ENCODE measurements at regions not wholly inside any gene's neighbourhood (a gene's known extent, or its start where the extent isn't known, plus 50 kb on each side); places are given as distances from the start of the nearest gene placed in this dataset.
"Not testable (repeated sequence)": the region's sequence is repeated elsewhere in the genome, so short reads cannot be mapped to it uniquely, and the experiment has no call there.

- WGBS, 2 experiments (ENCODE audit: insufficient coverage in 2 of 2) = 88 to 100% methylated on average over 1 of the region's 2 CpGs
These were observed 718.7 kb upstream of the ADGRB3 start for GRCh38 chr6:67916399-67916798.

GRCh38 chr6:67914419-67914818 is 720.7 kb upstream of the ADGRB3 start:
- Histone ChIP-seq H3K36me3 (ENCODE audit: control insufficient read depth, insufficient read depth, low read length) (no peaks in the 10 kb centered on the region), H3K9me3 (ENCODE audit: control insufficient read depth, low read length) (no peaks in the 10 kb centered on the region), H3K4me3 (ENCODE audit: extremely low read depth, insufficient read depth, low read length, poor library complexity, severe bottlenecking) (no peak overlapping the region), H3K4me1 (ENCODE audit: control insufficient read depth, insufficient read depth, low read length, poor library complexity, severe bottlenecking) (no peaks in the 10 kb centered on the region), H3K27ac (ENCODE audit: low read depth, low read length, severe bottlenecking) (no peak overlapping the region)
- no CpG with 5 or more reads among the region's 1 CpG for WGBS, 2 experiments (ENCODE audit: insufficient coverage in 2 of 2)

More at GRCh38 chr6:67916399-67916798, 718.7 kb upstream of the ADGRB3 start:
- no peaks in the 10 kb centered on the region for H3K36me3 ChIP-seq (ENCODE audit: control insufficient read depth, insufficient read depth, low read length)
- H3K4me1 ChIP-seq (ENCODE audit: control insufficient read depth, insufficient read depth, low read length, poor library complexity, severe bottlenecking) = no peaks in the 10 kb centered on the region
- no peak overlapping the region for H3K4me3 ChIP-seq (ENCODE audit: extremely low read depth, insufficient read depth, low read length, poor library complexity, severe bottlenecking)
- H3K27ac ChIP-seq (ENCODE audit: low read depth, low read length, severe bottlenecking) = no peak overlapping the region
- H3K9me3 ChIP-seq (ENCODE audit: control insufficient read depth, low read length) = no peaks in the 10 kb centered on the region

GRCh38 chr6:67909354-67909753 is 725.7 kb upstream of the ADGRB3 start:
- H3K4me3 ChIP-seq (ENCODE audit: extremely low read depth, insufficient read depth, low read length, poor library complexity, severe bottlenecking) = no peak overlapping the region
- 83% methylated on average over 1 of the region's 2 CpGs; no CpG with 5 or more reads in 1 of the 2 experiments for WGBS, 2 experiments (ENCODE audit: insufficient coverage in 2 of 2)
- H3K9me3 ChIP-seq (ENCODE audit: control insufficient read depth, low read length) = no peaks in the 10 kb centered on the region
- no peaks in the 10 kb centered on the region for H3K36me3 ChIP-seq (ENCODE audit: control insufficient read depth, insufficient read depth, low read length)
- H3K4me1 ChIP-seq (ENCODE audit: control insufficient read depth, insufficient read depth, low read length, poor library complexity, severe bottlenecking) = no peaks in the 10 kb centered on the region
- no peak overlapping the region for H3K27ac ChIP-seq (ENCODE audit: low read depth, low read length, severe bottlenecking)

- H3K4me3 ChIP-seq (ENCODE audit: extremely low read depth, insufficient read depth, low read length, poor library complexity, severe bottlenecking) = no peak overlapping the region
- H3K36me3 ChIP-seq (ENCODE audit: control insufficient read depth, insufficient read depth, low read length) = no peaks in the 10 kb centered on the region
- 71% methylated on average over 1 of the region's 2 CpGs; no CpG with 5 or more reads in 1 of the 2 experiments for WGBS, 2 experiments (ENCODE audit: insufficient coverage in 2 of 2)
- H3K9me3 ChIP-seq (ENCODE audit: control insufficient read depth, low read length) = no peaks in the 10 kb centered on the region
- H3K27ac ChIP-seq (ENCODE audit: low read depth, low read length, severe bottlenecking) = no peak overlapping the region
- no peaks in the 10 kb centered on the region for H3K4me1 ChIP-seq (ENCODE audit: control insufficient read depth, insufficient read depth, low read length, poor library complexity, severe bottlenecking)
These were observed 726.7 kb upstream of the ADGRB3 start for GRCh38 chr6:67908379-67908778.

GRCh38 chr6:67904735-67905134 is 730.3 kb upstream of the ADGRB3 start:
- H3K36me3 ChIP-seq (ENCODE audit: control insufficient read depth, insufficient read depth, low read length); H3K4me3 ChIP-seq (ENCODE audit: extremely low read depth, insufficient read depth, low read length, poor library complexity, severe bottlenecking); H3K4me1 ChIP-seq (ENCODE audit: control insufficient read depth, insufficient read depth, low read length, poor library complexity, severe bottlenecking); H3K9me3 ChIP-seq (ENCODE audit: control insufficient read depth, low read length); H3K27ac ChIP-seq (ENCODE audit: low read depth, low read length, severe bottlenecking): not testable (repeated sequence)

- Histone ChIP-seq H3K36me3 (ENCODE audit: control insufficient read depth, insufficient read depth, low read length) (no peaks in the 10 kb centered on the region), H3K4me3 (ENCODE audit: extremely low read depth, insufficient read depth, low read length, poor library complexity, severe bottlenecking) (no peak overlapping the region), H3K9me3 (ENCODE audit: control insufficient read depth, low read length) (no peaks in the 10 kb centered on the region), H3K4me1 (ENCODE audit: control insufficient read depth, insufficient read depth, low read length, poor library complexity, severe bottlenecking) (no peaks in the 10 kb centered on the region), H3K27ac (ENCODE audit: low read depth, low read length, severe bottlenecking) (no peak overlapping the region)
- WGBS, 2 experiments (ENCODE audit: insufficient coverage in 2 of 2) = no CpG with 5 or more reads among the region's 1 CpG
These were observed 736.2 kb upstream of the ADGRB3 start for GRCh38 chr6:67898875-67899274.

- WGBS, 2 experiments (ENCODE audit: insufficient coverage in 2 of 2) = 65 to 100% methylated on average over 1 to 2 of the region's 7 CpGs
These were observed 737.0 kb upstream of the ADGRB3 start for GRCh38 chr6:67897998-67898607.

GRCh38 chr6:67896476-67896875 is 738.6 kb upstream of the ADGRB3 start:
- no peaks in the 10 kb centered on the region for H3K9me3 ChIP-seq (ENCODE audit: control insufficient read depth, low read length)
- no peaks in the 10 kb centered on the region for H3K36me3 ChIP-seq (ENCODE audit: control insufficient read depth, insufficient read depth, low read length)
- H3K4me1 ChIP-seq (ENCODE audit: control insufficient read depth, insufficient read depth, low read length, poor library complexity, severe bottlenecking) = no peaks in the 10 kb centered on the region
- no peak overlapping the region for H3K27ac ChIP-seq (ENCODE audit: low read depth, low read length, severe bottlenecking)
- WGBS, 2 experiments (ENCODE audit: insufficient coverage in 2 of 2) = 40% methylated on average over 1 of the region's 1 CpG; no CpG with 5 or more reads in 1 of the 2 experiments
- no peak overlapping the region for H3K4me3 ChIP-seq (ENCODE audit: extremely low read depth, insufficient read depth, low read length, poor library complexity, severe bottlenecking)

More at GRCh38 chr6:67897998-67898607, 737.0 kb upstream of the ADGRB3 start:
- Histone ChIP-seq H3K36me3 (ENCODE audit: control insufficient read depth, insufficient read depth, low read length) (no peaks in the 10 kb centered on the region), H3K9me3 (ENCODE audit: control insufficient read depth, low read length) (no peaks in the 10 kb centered on the region), H3K4me1 (ENCODE audit: control insufficient read depth, insufficient read depth, low read length, poor library complexity, severe bottlenecking) (no peaks in the 10 kb centered on the region), H3K4me3 (ENCODE audit: extremely low read depth, insufficient read depth, low read length, poor library complexity, severe bottlenecking) (no peak overlapping the region), H3K27ac (ENCODE audit: low read depth, low read length, severe bottlenecking) (no peak overlapping the region)

GRCh38 chr6:67889682-67889995 is 745.4 kb upstream of the ADGRB3 start:
- peaks cover 8% of the 10 kb centered on the region for H3K36me3 ChIP-seq (ENCODE audit: control insufficient read depth, insufficient read depth, low read length)
- no CpG with 5 or more reads among the region's 2 CpGs for WGBS, 2 experiments (ENCODE audit: insufficient coverage in 2 of 2)
- no peak overlapping the region for H3K4me3 ChIP-seq (ENCODE audit: extremely low read depth, insufficient read depth, low read length, poor library complexity, severe bottlenecking)
- peaks cover 7% of the 10 kb centered on the region for H3K9me3 ChIP-seq (ENCODE audit: control insufficient read depth, low read length)
- H3K27ac ChIP-seq (ENCODE audit: low read depth, low read length, severe bottlenecking) = peak overlapping the region; percentile 59
- H3K4me1 ChIP-seq (ENCODE audit: control insufficient read depth, insufficient read depth, low read length, poor library complexity, severe bottlenecking) = no peaks in the 10 kb centered on the region

GRCh38 chr6:67888886-67889681 is 746.0 kb upstream of the ADGRB3 start:
- no peaks in the 10 kb centered on the region for H3K4me1 ChIP-seq (ENCODE audit: control insufficient read depth, insufficient read depth, low read length, poor library complexity, severe bottlenecking)
- no peak overlapping the region for H3K4me3 ChIP-seq (ENCODE audit: extremely low read depth, insufficient read depth, low read length, poor library complexity, severe bottlenecking)
- H3K9me3 ChIP-seq (ENCODE audit: control insufficient read depth, low read length) = peaks cover 10% of the 10 kb centered on the region
- 84 to 87% methylated on average over 19 of the region's 21 CpGs for WGBS, 2 experiments (ENCODE audit: insufficient coverage in 2 of 2)
- H3K27ac ChIP-seq (ENCODE audit: low read depth, low read length, severe bottlenecking) = peak overlapping the region; percentile 59
- H3K36me3 ChIP-seq (ENCODE audit: control insufficient read depth, insufficient read depth, low read length) = peaks cover 13% of the 10 kb centered on the region

GRCh38 chr6:67888546-67888885 is 746.6 kb upstream of the ADGRB3 start:
- peaks cover 10% of the 10 kb centered on the region for H3K9me3 ChIP-seq (ENCODE audit: control insufficient read depth, low read length)
- no peak overlapping the region for H3K4me3 ChIP-seq (ENCODE audit: extremely low read depth, insufficient read depth, low read length, poor library complexity, severe bottlenecking)
- peaks cover 16% of the 10 kb centered on the region for H3K36me3 ChIP-seq (ENCODE audit: control insufficient read depth, insufficient read depth, low read length)
- no peaks in the 10 kb centered on the region for H3K4me1 ChIP-seq (ENCODE audit: control insufficient read depth, insufficient read depth, low read length, poor library complexity, severe bottlenecking)
- H3K27ac ChIP-seq (ENCODE audit: low read depth, low read length, severe bottlenecking) = peak overlapping the region; percentile 59
- 95 to 98% methylated on average over 9 of the region's 9 CpGs for WGBS, 2 experiments (ENCODE audit: insufficient coverage in 2 of 2)
